Spleen (tissue), 11 donors: ENCODE measurements at regions not wholly inside any gene's neighbourhood (a gene's known extent, or its start where the extent isn't known, plus 50 kb on each side); places are given as distances from the start of the nearest gene placed in this dataset.

Source experiments
- DNase-seq: peaks from one replicate; pipeline ENCODE4 v3.0.0-alpha.2; 2020
- H3K27ac ChIP-seq, 8 donors: fragments of 200-600 bp; sonication (generic) in 7 of 8; 1 replicate in 4 of 8; 2 replicates in 4 of 8; pipeline versions ENCODE4 v1.5.0 to v1.8.0; 2016 to 2021; ENCODE audit warnings: inconsistent platforms in 4 of 8, mild to moderate bottlenecking in 4 of 8, moderate library complexity in 1 of 8
- H3K27me3 ChIP-seq, 7 donors: fragments of 200-600 bp; sonication (generic) in 6 of 7; replicated peaks in 1 of 7; 1 replicate in 4 of 7; 2 replicates in 3 of 7; pipeline versions ENCODE4 v1.5.0 to v1.8.0; 2016 to 2021; ENCODE audit warnings: inconsistent platforms in 3 of 7, mild to moderate bottlenecking in 1 of 7
- H3K36me3 ChIP-seq, 6 donors: fragments of 200-600 bp; sonication (generic) in 5 of 6; 1 replicate in 4 of 6; 2 replicates in 2 of 6; pipeline versions ENCODE4 v1.5.0 to v1.8.0; 2016 to 2021; ENCODE audit warnings: inconsistent platforms in 2 of 6
- H3K4me1 ChIP-seq, 6 donors: fragments of 200-600 bp; sonication (generic) in 5 of 6; 1 replicate in 3 of 6; 2 replicates in 3 of 6; pipeline versions ENCODE4 v1.5.0 to v1.8.0; 2016 to 2021; ENCODE audit warnings: inconsistent platforms in 3 of 6
- H3K4me3 ChIP-seq, 8 donors: fragments of 200-600 bp; sonication (generic) in 7 of 8; 1 replicate in 4 of 8; 2 replicates in 4 of 8; pipeline versions ENCODE4 v1.5.0 to v1.8.0; 2016 to 2021; ENCODE audit warnings: inconsistent platforms in 4 of 8, mild to moderate bottlenecking in 4 of 8, moderate library complexity in 2 of 8
- H3K9me3 ChIP-seq, 8 donors: fragments of 200-600 bp; sonication (generic) in 7 of 8; 1 replicate in 4 of 8; 2 replicates in 4 of 8; pipeline versions ENCODE4 v1.5.0 to v1.8.0; 2016 to 2021; ENCODE audit warnings: inconsistent platforms in 4 of 8
- POLR2A ChIP-seq, 3 donors: fragments of 450-650 bp; IDR thresholded peaks; one replicate each; pipeline ENCODE4 v1.5.1; 2017; ENCODE audit warnings: antibody characterized with exemption in 3 of 3, mild to moderate bottlenecking in 1 of 3
- POLR2AphosphoS5 ChIP-seq, 3 donors: sonication (generic); formaldehyde crosslinking; IDR thresholded peaks; one replicate each; pipeline ENCODE4 v1.5.1; 2017; ENCODE audit warnings: antibody characterized with exemption in 3 of 3
- WGBS, 5 donors: extraction: QIAGEN DNeasy Blood & Tissue Kit in 3 of 5; methylation state at CpG; one replicate each; pipeline versions ENCODE4 v1.1.5 to v1.1.7; 2013 to 2018; 5-methylcytosine and 5-hydroxymethylcytosine counted together
- intact Hi-C: fragments of 100-400 bp; cut with DNase I; formaldehyde crosslinking; loops from one replicate; pipeline ENCODE4 v1.15.0; 2023; ENCODE audit warnings: low total_unique reads
- TF ChIP-seq, protein P1 (sequence below), 11 experiments: fragments of 200-600 bp in 7 of 11; fragments of 450-650 bp in 4 of 11; sonication (generic) in 4 of 11; IDR thresholded peaks in 8 of 11; conservative IDR thresholded peaks in 3 of 11; 1 replicate in 7 of 11; 2 replicates in 4 of 11; pipeline versions ENCODE4 v1.4.0 to v1.8.0; 2016 to 2021; ENCODE audit warnings: antibody characterized with exemption in 11 of 11, inconsistent platforms in 4 of 11, mild to moderate bottlenecking in 1 of 11
- donor health status: healthy with polysubstance abuse.
- donor health status: DM: no; HTN: no; CAD: no; lungs with moderate emphysema.
- donor health status: DM: no; HTN: no; CAD: no.
- donor health status: Bipolar disorder and iron deficiency.
- donor health status: healthy.
- donor health status: DM: no; HTN: no; CAD: no.
- donor health status: DM: yes; HTN: yes; CAD: no.

DNA sequence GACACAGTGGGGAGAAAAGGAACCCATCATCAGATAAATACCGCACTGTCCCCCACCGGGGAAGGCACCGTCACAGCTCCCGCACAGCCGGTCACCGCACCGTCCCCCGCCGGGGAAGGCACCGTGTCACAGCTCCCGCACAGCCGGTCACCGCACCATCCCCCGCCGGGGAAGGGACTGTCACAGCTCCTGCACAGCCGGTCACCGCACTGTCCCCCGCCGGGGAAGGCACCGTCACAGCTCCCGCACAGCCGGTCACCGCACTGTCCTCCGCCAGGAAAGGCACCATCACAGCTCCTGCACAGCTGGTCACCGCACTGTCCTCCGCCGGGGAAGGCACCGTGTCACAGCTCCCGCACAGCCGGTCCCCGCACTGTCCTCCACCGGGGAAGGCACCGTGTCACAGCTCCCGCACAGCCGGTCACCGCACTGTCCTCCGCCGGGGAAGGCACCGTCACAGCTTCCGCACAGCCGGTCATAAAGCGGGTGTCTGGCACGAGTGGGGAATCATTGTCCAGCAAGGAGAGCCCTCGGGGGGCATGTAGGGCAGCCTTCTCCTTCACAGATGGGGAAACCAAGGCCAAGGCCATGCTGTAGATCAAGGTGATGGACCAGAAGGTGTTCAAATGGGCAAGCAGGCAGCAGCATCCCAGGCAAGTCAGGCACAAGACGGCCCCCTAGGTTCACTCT is 280.1 kb downstream of the NPHP4 start:
- intact Hi-C loops, result no loop called here
- Histone ChIP-seq H3K27me3 (peaks cover 0 to 23% (median 0%) of the 10 kb centered on the region in 7 donors), H3K4me3 (no peak overlapping the region), H3K9me3 (peaks cover 0 to 25% (median 8%) of the 10 kb centered on the region in 8 donors), H3K36me3 (no peaks in the 10 kb centered on the region), H3K27ac (no peak overlapping the region), H3K4me1 (no peaks in the 10 kb centered on the region)
- 92 to 97% (median 93%) methylated on average over 35 to 45 of the region's 45 CpGs for WGBS, 5 donors
- TF ChIP-seq POLR2AphosphoS5 (IDR thresholded peaks at IDR 0.05) (no peak), POLR2A (IDR thresholded peaks at IDR 0.05) (no peak)
- TF ChIP-seq, protein P1, sequence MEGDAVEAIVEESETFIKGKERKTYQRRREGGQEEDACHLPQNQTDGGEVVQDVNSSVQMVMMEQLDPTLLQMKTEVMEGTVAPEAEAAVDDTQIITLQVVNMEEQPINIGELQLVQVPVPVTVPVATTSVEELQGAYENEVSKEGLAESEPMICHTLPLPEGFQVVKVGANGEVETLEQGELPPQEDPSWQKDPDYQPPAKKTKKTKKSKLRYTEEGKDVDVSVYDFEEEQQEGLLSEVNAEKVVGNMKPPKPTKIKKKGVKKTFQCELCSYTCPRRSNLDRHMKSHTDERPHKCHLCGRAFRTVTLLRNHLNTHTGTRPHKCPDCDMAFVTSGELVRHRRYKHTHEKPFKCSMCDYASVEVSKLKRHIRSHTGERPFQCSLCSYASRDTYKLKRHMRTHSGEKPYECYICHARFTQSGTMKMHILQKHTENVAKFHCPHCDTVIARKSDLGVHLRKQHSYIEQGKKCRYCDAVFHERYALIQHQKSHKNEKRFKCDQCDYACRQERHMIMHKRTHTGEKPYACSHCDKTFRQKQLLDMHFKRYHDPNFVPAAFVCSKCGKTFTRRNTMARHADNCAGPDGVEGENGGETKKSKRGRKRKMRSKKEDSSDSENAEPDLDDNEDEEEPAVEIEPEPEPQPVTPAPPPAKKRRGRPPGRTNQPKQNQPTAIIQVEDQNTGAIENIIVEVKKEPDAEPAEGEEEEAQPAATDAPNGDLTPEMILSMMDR (IDR thresholded peaks at IDR 0.05 in 8 of 11, conservative IDR thresholded peaks at IDR 0.05 in 3 of 11), result no peak
- DNase-seq, result no peak

DNA sequence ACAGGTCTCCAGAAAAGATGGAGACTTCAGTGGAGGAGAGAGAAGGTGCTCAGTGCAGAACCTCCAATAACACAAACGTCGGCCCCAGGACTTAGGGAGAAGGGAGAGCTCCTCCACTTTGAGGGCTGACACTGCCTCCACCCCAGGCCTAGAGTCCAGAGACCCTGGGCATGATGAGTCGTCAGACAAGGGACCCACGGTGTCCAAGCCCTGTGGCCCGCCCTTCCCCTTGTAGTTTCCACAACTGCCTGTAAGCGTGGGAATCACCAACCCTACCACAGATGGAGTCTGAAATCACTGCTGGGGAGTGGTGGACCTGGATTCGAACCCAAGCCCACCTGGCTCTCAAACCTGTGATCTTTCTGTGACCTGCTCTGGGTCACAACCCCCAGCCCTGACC is 281.1 kb downstream of the NPHP4 start:
- no peak overlapping the region for H3K4me3 ChIP-seq
- intact Hi-C loops, result no loop called here
- no peak for DNase-seq
- TF ChIP-seq, protein P1 (IDR thresholded peaks at IDR 0.05 in 8 of 11, conservative IDR thresholded peaks at IDR 0.05 in 3 of 11), result no peak
- WGBS, 5 donors, result 81 to 91% (median 84%) methylated on average over 7 of the region's 7 CpGs
- H3K27ac ChIP-seq, result no peak overlapping the region
- no peaks in the 10 kb centered on the region for H3K4me1 ChIP-seq
- peaks cover 0 to 13% (median 0%) of the 10 kb centered on the region in 7 donors for H3K27me3 ChIP-seq
- peaks cover 0 to 20% (median 8%) of the 10 kb centered on the region in 8 donors for H3K9me3 ChIP-seq
- H3K36me3 ChIP-seq, result no peaks in the 10 kb centered on the region

DNA sequence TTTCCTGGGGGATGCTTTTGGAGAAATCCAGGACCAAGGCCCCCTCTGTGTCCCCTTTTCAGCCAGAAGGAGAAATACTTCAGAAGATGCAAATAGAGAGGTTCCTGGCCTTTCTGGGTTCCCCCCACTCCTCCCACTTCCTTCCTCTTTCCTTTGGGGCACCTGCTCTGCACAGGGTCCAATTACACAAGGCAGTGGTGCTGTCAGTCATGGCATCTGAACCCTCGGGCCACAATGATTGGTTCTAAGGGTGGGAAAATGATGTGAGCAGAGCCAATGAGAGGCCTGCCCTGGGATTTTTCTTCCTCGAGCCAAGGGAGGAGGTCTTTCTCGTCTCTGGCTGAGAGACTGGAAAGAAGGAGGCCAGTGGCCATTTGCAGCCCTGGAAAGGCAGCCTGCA is 282.2 kb downstream of the NPHP4 start:
- Histone ChIP-seq H3K27ac (no peak overlapping the region), H3K4me3 (no peak overlapping the region), H3K9me3 (peaks cover 0 to 9% (median 1%) of the 10 kb centered on the region in 8 donors), H3K27me3 (peaks cover 0 to 8% (median 0%) of the 10 kb centered on the region in 7 donors), H3K36me3 (no peaks in the 10 kb centered on the region), H3K4me1 (no peaks in the 10 kb centered on the region)
- intact Hi-C loops, result no loop called here
- WGBS, 5 donors, result 44 to 75% (median 62%) methylated on average over 3 of the region's 3 CpGs
- no peak for DNase-seq
- TF ChIP-seq POLR2A (IDR thresholded peaks at IDR 0.05) (no peak), POLR2AphosphoS5 (IDR thresholded peaks at IDR 0.05) (no peak)
- TF ChIP-seq, protein P1 (IDR thresholded peaks at IDR 0.05 in 8 of 11, conservative IDR thresholded peaks at IDR 0.05 in 3 of 11), result no peak

DNA sequence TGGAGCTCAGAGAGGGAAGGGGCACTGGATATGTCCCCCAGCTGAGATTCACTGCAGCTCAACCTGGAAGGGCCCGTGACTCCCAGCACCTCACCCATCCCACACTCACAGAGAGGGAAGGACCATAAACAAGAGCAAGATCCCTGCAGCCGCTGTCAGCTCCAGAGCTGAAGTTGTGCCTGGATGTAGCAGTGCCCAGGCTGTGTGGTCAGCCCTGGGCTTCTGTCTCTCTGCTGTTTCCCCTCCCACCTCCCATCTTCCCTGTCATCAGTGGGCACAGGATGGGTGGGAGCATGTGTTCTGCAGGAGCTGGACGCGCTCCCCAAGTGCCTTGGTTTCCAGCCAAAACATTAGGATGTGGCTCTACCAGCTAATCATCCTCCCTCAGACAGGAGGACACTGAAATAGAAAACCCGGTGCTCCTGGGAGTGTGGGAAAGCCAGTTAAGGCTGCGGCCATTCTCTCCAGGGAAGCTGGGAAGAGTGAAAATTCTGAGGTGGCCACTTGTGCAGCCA is 282.7 kb downstream of the NPHP4 start:
- intact Hi-C loops, result no loop called here

More for the DNA sequence above, 282.7 kb downstream of the NPHP4 start:
- TF ChIP-seq POLR2AphosphoS5 (IDR thresholded peaks at IDR 0.05) (no peak), POLR2A (IDR thresholded peaks at IDR 0.05) (no peak)
- TF ChIP-seq, protein P1 (IDR thresholded peaks at IDR 0.05 in 8 of 11, conservative IDR thresholded peaks at IDR 0.05 in 3 of 11), result no peak
- Histone ChIP-seq H3K9me3 (peaks cover 0 to 7% (median 0%) of the 10 kb centered on the region in 8 donors), H3K27me3 (peaks cover 0 to 8% (median 0%) of the 10 kb centered on the region in 7 donors), H3K4me3 (no peak overlapping the region), H3K4me1 (no peaks in the 10 kb centered on the region), H3K36me3 (no peaks in the 10 kb centered on the region), H3K27ac (no peak overlapping the region)
- WGBS, 5 donors, result 60 to 82% (median 64%) methylated on average over 6 of the region's 6 CpGs
- DNase-seq, result no peak
